ENCODE measurements at regions not wholly inside any gene's neighbourhood (a gene's known extent, or its start where the extent isn't known, plus 50 kb on each side); places are given as distances from the start of the nearest gene placed in this dataset.

DNA sequence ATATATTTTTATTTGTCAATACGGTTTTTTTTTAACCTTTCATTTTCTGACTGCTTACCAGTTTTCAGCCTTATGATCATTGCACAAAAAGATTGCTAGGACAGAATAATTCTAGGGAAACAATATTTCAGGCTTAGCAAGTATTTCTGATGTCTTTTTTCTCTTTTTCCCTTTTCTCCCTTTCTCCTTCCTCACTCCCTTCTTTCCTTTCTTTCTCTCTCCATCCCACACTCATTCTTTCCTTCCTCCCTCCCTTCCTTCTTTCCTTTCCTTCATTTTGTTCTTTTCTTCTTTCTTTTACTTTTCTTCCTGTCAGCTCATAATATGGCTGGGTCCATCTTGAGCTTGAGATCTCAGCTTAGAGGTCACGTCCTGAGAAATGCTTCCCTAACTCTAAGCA, 601.4 kb upstream of the NOVA1 start:
- ChIA-PET CTCF (no interaction called here), POLR2A (no interaction called here)
- TF ChIP-seq ZNF830 (tag by site-specific recombination; IDR thresholded peaks at IDR 0.05; ENCODE audit: low read depth), result no peak
- TF ChIP-seq, protein P1, sequence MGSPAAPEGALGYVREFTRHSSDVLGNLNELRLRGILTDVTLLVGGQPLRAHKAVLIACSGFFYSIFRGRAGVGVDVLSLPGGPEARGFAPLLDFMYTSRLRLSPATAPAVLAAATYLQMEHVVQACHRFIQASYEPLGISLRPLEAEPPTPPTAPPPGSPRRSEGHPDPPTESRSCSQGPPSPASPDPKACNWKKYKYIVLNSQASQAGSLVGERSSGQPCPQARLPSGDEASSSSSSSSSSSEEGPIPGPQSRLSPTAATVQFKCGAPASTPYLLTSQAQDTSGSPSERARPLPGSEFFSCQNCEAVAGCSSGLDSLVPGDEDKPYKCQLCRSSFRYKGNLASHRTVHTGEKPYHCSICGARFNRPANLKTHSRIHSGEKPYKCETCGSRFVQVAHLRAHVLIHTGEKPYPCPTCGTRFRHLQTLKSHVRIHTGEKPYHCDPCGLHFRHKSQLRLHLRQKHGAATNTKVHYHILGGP (tag by site-specific recombination; IDR thresholded peaks at IDR 0.05), result no peak
- TF ChIP-seq, protein P2, sequence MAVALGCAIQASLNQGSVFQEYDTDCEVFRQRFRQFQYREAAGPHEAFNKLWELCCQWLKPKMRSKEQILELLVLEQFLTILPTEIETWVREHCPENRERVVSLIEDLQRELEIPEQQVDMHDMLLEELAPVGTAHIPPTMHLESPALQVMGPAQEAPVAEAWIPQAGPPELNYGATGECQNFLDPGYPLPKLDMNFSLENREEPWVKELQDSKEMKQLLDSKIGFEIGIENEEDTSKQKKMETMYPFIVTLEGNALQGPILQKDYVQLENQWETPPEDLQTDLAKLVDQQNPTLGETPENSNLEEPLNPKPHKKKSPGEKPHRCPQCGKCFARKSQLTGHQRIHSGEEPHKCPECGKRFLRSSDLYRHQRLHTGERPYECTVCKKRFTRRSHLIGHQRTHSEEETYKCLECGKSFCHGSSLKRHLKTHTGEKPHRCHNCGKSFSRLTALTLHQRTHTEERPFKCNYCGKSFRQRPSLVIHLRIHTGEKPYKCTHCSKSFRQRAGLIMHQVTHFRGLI (tag by site-specific recombination; IDR thresholded peaks at IDR 0.05), result no peak
- Histone ChIP-seq H3K9me3 (ENCODE audit: control insufficient read depth, insufficient read depth, low read depth, low read length) (no peaks in the 10 kb centered on the region), H3K4me1 (ENCODE audit: control insufficient read depth, insufficient read depth, low read length) (no peaks in the 10 kb centered on the region), H3K27ac (ENCODE audit: extremely low read depth, low read depth, low read length) (no peak overlapping the region), H3K36me3 (ENCODE audit: control insufficient read depth in 2 of 2, insufficient read depth in 1 of 2, low read length in 2 of 2) (no peaks in the 10 kb centered on the region), H3K4me3 (ENCODE audit: low read depth, low read length) (no peak overlapping the region)

DNA sequence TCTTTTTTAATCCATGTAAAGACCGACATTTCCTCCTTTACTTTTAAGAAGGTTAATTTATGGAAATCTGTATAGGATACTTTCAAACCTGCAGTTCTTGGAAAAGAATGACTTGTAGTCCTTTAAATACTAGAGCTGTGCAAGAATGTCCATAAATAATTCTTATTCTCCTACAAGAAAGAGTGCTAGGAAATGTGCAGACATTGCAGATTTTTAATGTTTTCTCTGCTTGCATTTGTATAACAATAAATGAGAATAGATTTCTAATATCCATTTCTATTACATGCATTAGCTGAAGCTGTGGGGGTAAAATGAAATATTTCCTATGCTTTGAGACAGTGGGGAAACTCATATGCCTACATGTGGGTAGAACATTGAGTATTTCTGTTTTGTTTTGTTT, 607.2 kb upstream of the NOVA1 start:
- Histone ChIP-seq H3K36me3 (ENCODE audit: control insufficient read depth in 2 of 2, insufficient read depth in 1 of 2, low read length in 2 of 2) (no peaks in the 10 kb centered on the region), H3K4me3 (ENCODE audit: low read depth, low read length) (no peak overlapping the region), H3K4me1 (ENCODE audit: control insufficient read depth, insufficient read depth, low read length) (no peaks in the 10 kb centered on the region), H3K9me3 (ENCODE audit: control insufficient read depth, insufficient read depth, low read depth, low read length) (no peaks in the 10 kb centered on the region), H3K27ac (ENCODE audit: extremely low read depth, low read depth, low read length) (no peak overlapping the region)
- ChIA-PET CTCF (no interaction called here), POLR2A (no interaction called here)
- TF ChIP-seq BCL11B (tag by site-specific recombination; IDR thresholded peaks at IDR 0.05; ENCODE audit: low read depth), result no peak
- TF ChIP-seq, protein P3, sequence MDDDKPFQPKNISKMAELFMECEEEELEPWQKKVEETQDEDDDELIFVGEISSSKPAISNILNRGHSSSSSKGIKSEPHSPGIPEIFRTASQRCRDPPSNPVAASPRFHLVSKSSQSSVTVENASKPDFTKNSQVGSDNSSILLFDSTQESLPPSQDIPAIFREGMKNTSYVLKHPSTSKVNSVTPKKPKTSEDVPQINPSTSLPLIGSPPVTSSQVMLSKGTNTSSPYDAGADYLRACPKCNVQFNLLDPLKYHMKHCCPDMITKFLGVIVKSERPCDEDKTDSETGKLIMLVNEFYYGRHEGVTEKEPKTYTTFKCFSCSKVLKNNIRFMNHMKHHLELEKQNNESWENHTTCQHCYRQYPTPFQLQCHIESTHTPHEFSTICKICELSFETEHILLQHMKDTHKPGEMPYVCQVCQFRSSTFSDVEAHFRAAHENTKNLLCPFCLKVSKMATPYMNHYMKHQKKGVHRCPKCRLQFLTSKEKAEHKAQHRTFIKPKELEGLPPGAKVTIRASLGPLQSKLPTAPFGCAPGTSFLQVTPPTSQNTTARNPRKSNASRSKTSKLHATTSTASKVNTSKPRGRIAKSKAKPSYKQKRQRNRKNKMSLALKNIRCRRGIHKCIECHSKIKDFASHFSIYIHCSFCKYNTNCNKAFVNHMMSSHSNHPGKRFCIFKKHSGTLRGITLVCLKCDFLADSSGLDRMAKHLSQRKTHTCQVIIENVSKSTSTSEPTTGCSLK (tag by site-specific recombination; IDR thresholded peaks at IDR 0.05), result no peak
- no peak for TF ChIP-seq TRIM28 (IDR thresholded peaks at IDR 0.05; ENCODE audit: borderline replicate concordance, low read length)
- no peak for TF ChIP-seq TCF7L2 (IDR thresholded peaks at IDR 0.05; ENCODE audit: borderline replicate concordance, low read depth, low read length)
- TF ChIP-seq ZNF341 (tag by site-specific recombination; IDR thresholded peaks at IDR 0.05; ENCODE audit: low read depth), result no peak
- TF ChIP-seq ZNF623 (tag by site-specific recombination; IDR thresholded peaks at IDR 0.05), result no peak
- TF ChIP-seq ZNF660 (tag by site-specific recombination; IDR thresholded peaks at IDR 0.05), result no peak
- no peak for TF ChIP-seq ZNF335 (tag by site-specific recombination; conservative IDR thresholded peaks at IDR 0.05)
- TF ChIP-seq ZNF426 (tag by site-specific recombination; IDR thresholded peaks at IDR 0.05), result no peak
- TF ChIP-seq SP3 (tag by site-specific recombination; IDR thresholded peaks at IDR 0.05), result no peak
- no peak for TF ChIP-seq KLF7 (tag by site-specific recombination; IDR thresholded peaks at IDR 0.05; ENCODE audit: borderline replicate concordance)
- TF ChIP-seq ZNF214 (tag by site-specific recombination; IDR thresholded peaks at IDR 0.05; ENCODE audit: borderline replicate concordance), result no peak
- no peak for TF ChIP-seq ZNF169 (tag by site-specific recombination; IDR thresholded peaks at IDR 0.05)
- TF ChIP-seq SCRT2 (tag by site-specific recombination; IDR thresholded peaks at IDR 0.05), result no peak
- no peak for TF ChIP-seq ZNF558 (tag by site-specific recombination; IDR thresholded peaks at IDR 0.05)

DNA sequence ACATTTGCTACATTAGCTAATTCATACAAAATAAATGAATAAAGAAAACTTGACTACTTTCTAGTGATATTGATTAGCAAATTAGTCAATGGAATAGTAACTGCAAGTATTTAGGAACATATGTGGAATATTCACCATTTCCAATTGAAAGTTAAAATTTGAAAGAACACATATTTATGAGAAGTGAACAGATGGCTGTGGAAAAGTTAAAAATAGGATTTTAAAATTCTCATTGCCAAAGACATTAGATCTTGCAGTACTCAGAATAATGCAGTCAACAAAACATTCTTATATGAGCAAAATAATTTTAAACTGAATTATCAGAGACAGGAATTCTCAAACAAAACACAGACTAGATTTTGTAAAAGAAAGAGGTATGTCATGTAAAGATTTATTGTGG, 613.9 kb upstream of the NOVA1 start:
- CTCF ChIA-PET, result no interaction called here
- no peaks in the 10 kb centered on the region for H3K9me3 ChIP-seq (ENCODE audit: control insufficient read depth, insufficient read depth, low read depth, low read length)
- TF ChIP-seq ZNF354C (tag by site-specific recombination; IDR thresholded peaks at IDR 0.05; ENCODE audit: borderline replicate concordance, low read depth) (no peak), ZNF785 (tag by site-specific recombination; IDR thresholded peaks at IDR 0.05) (no peak), ZNF747 (tag by site-specific recombination; IDR thresholded peaks at IDR 0.05) (no peak), SCRT2 (tag by site-specific recombination; IDR thresholded peaks at IDR 0.05) (no peak), ZNF707 (tag by site-specific recombination; IDR thresholded peaks at IDR 0.05) (no peak), ZNF514 (tag by site-specific recombination; IDR thresholded peaks at IDR 0.05) (no peak), ZNF76 (tag by site-specific recombination; IDR thresholded peaks at IDR 0.05; ENCODE audit: borderline replicate concordance, low read depth) (no peak)
- H3K27ac ChIP-seq (ENCODE audit: extremely low read depth, low read depth, low read length), result no peak overlapping the region
- POLR2A ChIA-PET, result no interaction called here
- no peaks in the 10 kb centered on the region for H3K4me1 ChIP-seq (ENCODE audit: control insufficient read depth, insufficient read depth, low read length)
- H3K36me3 ChIP-seq (ENCODE audit: control insufficient read depth in 2 of 2, insufficient read depth in 1 of 2, low read length in 2 of 2), result no peaks in the 10 kb centered on the region
- H3K4me3 ChIP-seq (ENCODE audit: low read depth, low read length), result no peak overlapping the region

Measured in HEK293 (cell line).